VCaP (cell line): ENCODE measurements at regions not wholly inside any gene's neighbourhood (a gene's known extent, or its start where the extent isn't known, plus 50 kb on each side); places are given as distances from the start of the nearest gene placed in this dataset.

Source experiments
- H3K27ac ChIP-seq: fragments of 450-650 bp; 2 replicates; pipeline ENCODE4 v1.5.1; 2017
- TF ChIP-seq, protein P1 (sequence below): fragments of 450-650 bp; conservative IDR thresholded peaks from 2 replicates; pipeline ENCODE4 v1.5.1; 2017; ENCODE audit warnings: mild to moderate bottlenecking, moderate library complexity

DNA sequence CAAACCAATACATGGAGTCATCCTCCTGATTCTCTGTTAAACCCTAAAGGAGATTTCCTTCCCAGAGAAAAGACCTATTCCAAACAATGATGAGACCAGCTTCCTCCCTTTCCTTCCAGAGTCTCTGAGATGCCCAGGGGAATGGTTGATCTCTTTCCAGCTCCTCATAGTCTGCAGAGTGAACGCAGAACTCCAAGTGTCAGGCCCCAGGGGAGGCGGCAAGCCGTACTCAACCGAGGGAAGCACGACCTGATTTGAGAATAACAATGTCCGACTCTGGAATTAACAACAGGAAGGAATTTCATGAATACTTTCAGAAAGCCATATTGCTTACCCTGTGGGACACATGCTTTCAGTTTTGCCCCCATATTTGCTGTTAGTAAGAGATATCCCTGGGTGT is 241.7 kb upstream of the GLI3 start:
- TF ChIP-seq, protein P1, sequence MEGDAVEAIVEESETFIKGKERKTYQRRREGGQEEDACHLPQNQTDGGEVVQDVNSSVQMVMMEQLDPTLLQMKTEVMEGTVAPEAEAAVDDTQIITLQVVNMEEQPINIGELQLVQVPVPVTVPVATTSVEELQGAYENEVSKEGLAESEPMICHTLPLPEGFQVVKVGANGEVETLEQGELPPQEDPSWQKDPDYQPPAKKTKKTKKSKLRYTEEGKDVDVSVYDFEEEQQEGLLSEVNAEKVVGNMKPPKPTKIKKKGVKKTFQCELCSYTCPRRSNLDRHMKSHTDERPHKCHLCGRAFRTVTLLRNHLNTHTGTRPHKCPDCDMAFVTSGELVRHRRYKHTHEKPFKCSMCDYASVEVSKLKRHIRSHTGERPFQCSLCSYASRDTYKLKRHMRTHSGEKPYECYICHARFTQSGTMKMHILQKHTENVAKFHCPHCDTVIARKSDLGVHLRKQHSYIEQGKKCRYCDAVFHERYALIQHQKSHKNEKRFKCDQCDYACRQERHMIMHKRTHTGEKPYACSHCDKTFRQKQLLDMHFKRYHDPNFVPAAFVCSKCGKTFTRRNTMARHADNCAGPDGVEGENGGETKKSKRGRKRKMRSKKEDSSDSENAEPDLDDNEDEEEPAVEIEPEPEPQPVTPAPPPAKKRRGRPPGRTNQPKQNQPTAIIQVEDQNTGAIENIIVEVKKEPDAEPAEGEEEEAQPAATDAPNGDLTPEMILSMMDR: no peak
- peak overlapping the region; percentile 39; the same call in 1 of the 2 replicates for H3K27ac ChIP-seq

DNA sequence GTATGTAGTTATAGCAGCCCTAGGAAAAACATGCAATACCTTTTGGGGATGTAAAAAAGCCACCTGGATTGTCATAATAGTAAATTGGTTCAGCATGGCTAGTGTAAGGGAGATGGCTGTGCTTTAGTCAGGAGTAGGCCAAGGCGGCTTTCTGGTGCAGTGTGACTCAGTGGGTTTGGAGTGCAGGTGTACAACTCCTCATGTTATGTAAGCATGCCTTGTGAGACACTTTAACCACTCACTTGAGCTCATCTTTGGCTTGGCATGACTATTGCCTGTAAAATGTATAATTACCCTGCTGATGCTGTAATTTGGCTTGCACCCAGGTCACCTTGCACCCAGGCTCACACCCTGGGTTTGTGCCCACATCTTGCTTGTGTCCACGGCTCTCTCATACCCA is 239.2 kb upstream of the GLI3 start:
- TF ChIP-seq, protein P1: no peak

DNA sequence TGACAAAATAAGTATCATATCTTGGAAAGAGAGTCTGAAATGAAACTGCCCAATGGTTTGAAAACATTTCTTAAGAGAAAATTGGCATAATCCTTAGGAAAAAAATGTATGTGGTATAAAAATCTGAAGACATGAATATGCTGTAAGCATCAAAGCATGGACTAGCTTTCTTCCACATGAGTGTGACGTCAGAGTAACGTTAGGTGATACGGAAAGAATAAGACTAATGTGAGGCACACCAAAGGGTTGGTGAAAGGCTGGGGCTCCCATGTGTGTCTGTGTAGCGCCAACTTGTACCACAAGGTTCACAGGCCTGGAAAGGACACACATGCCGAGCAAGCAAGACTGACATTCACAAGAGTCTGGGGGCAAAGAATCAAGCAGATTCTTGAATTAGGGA is 238.1 kb upstream of the GLI3 start:
- H3K27ac ChIP-seq: no peak overlapping the region
- TF ChIP-seq, protein P1: no peak

More for the DNA sequence above, 239.2 kb upstream of the GLI3 start:
- no peak overlapping the region for H3K27ac ChIP-seq

DNA sequence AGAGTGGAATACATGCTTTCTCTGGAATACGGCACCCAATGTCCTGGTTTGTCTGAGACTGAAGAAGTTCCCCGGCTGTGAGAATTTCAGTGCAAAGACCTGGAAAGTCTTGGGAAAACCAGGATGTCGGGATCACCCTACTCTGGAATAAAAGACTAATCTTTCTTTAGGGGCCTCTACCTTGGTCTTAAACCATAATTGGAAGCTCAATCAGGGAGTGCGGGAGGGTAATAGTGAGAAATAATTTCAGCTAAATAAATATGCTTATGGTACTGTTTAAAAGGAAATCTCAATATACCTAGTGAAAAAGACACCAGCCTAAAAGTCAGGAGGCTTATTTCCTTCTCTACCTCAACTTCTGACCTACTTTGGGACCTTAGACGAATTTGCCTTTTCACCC is 236.1 kb upstream of the GLI3 start:
- TF ChIP-seq, protein P1: no peak
- no peak overlapping the region for H3K27ac ChIP-seq

DNA sequence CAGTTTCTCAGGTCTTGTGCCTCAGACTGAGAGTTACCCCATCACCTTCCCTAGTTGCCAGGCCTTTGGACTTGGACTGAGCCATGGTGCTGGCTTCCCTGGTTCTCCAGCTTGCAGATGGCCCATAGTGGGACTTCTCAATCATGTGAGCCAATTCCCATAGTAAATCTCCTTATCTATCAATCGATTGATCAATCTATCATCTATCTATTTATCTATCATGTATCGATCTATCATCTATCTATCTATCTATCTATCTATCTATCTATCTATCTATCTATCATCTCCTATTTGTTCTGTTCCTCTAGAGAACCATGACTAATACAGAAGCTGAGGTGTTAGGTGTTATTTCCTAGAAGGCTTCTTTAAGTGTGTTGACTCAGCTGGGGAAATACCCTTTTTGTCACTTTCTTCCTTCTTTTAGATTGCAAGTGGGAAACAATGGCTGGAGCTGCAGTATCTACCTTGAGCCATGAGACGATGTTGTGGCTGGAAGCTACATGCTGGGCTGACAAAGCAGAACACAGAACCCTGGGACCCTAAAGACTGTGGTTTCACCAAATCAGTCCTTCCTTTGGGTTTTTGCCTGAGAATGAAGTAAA is 234.7 kb upstream of the GLI3 start:
- H3K27ac ChIP-seq: no peak overlapping the region
- TF ChIP-seq, protein P1: no peak

DNA sequence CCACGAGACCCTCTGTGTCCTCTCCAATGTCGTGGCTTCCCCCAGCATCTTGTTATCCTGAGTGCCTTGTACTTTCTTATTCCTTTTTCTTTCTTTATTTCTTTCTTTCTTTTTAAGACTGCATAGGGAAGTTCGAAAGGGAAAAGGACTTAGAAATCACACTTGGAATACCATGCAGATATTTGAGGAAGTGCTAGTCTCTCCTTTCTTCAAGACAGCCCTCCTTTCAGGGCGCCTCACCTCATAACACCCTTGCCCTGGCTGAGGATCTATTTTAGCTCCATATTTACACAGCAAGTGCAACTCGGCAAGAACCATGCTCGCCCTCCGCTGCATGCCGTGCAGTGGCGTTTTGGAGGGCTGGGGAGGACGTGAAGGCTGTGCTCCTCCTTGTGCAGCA is 232.3 kb upstream of the GLI3 start:
- H3K27ac ChIP-seq: no peak overlapping the region
- TF ChIP-seq, protein P1: no peak

DNA sequence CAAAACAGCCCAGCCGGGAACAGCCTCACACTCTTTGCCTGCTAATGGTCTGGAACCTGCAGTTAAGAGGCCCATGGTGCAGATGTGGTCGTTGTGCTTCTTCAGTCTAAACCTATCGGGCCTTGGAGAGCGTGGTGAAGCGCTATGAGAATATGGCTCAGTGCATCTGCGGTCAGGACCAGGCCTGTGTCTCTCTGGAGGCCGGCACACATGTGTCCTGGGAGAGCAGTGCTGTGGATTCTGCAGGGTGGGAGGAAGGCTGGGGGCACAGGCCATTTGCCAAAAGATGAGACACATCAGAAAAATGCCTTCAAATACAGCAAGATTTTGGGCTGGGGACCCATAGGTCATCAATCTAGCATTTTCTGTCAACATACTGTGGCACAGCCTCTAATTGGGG is 231.5 kb upstream of the GLI3 start:
- TF ChIP-seq, protein P1: no peak
- no peak overlapping the region for H3K27ac ChIP-seq
